ENCODE measurements at regions not wholly inside any gene's neighbourhood (a gene's known extent, or its start where the extent isn't known, plus 50 kb on each side); places are given as distances from the start of the nearest gene placed in this dataset.

- no peak for TF ChIP-seq CTCF (conservative IDR thresholded peaks at IDR 0.05; ENCODE audit: low read length)
- no peak for DNase-seq (ENCODE audit: low read depth)
- H3K4me3 ChIP-seq (ENCODE audit: low read length) = no peak overlapping the region
Measured at GRCh38 chr17:5971969-5972368, 98.2 kb upstream of the WSCD1 start.

- H3K4me3 ChIP-seq (ENCODE audit: low read length) = no peak overlapping the region
- no peak for TF ChIP-seq CTCF (conservative IDR thresholded peaks at IDR 0.05; ENCODE audit: low read length)
- DNase-seq (ENCODE audit: low read depth) = no peak
Measured at GRCh38 chr17:5973410-5973809, 96.8 kb upstream of the WSCD1 start.

GRCh38 chr17:5975661-5976060 is 94.5 kb upstream of the WSCD1 start:
- H3K4me3 ChIP-seq (ENCODE audit: low read length) = no peak overlapping the region
- DNase-seq (ENCODE audit: low read depth) = no peak
- no peak for TF ChIP-seq CTCF (conservative IDR thresholded peaks at IDR 0.05; ENCODE audit: low read length)

- no peak for TF ChIP-seq CTCF (conservative IDR thresholded peaks at IDR 0.05; ENCODE audit: low read length)
- H3K4me3 ChIP-seq (ENCODE audit: low read length) = no peak overlapping the region
- no peak for DNase-seq (ENCODE audit: low read depth)
Measured at GRCh38 chr17:5976251-5976650, 93.9 kb upstream of the WSCD1 start.

- DNase-seq (ENCODE audit: low read depth) = no peak
- no peak for TF ChIP-seq CTCF (conservative IDR thresholded peaks at IDR 0.05; ENCODE audit: low read length)
- H3K4me3 ChIP-seq (ENCODE audit: low read length) = no peak overlapping the region
Measured at GRCh38 chr17:5978496-5978895, 91.7 kb upstream of the WSCD1 start.

- TF ChIP-seq CTCF (conservative IDR thresholded peaks at IDR 0.05; ENCODE audit: low read length) = no peak
- H3K4me3 ChIP-seq (ENCODE audit: low read length) = no peak overlapping the region
- DNase-seq (ENCODE audit: low read depth) = no peak
Measured at GRCh38 chr17:5980941-5981340, 89.2 kb upstream of the WSCD1 start.

GRCh38 chr17:5986644-5987043 is 83.5 kb upstream of the WSCD1 start:
- H3K4me3 ChIP-seq (ENCODE audit: low read length) = no peak overlapping the region
- TF ChIP-seq CTCF (conservative IDR thresholded peaks at IDR 0.05; ENCODE audit: low read length) = no peak
- DNase-seq (ENCODE audit: low read depth) = no peak

All from AG10803 (cell line).